GM11168 (cell line): ENCODE measurements at regions not wholly inside any gene's neighbourhood (a gene's known extent, or its start where the extent isn't known, plus 50 kb on each side); places are given as distances from the start of the nearest gene placed in this dataset.
"Not testable (repeated sequence)": the region's sequence is repeated elsewhere in the genome, so short reads cannot be mapped to it uniquely, and the experiment has no call there.

Source experiments
- in situ Hi-C: fragments of 300-500 bp; cut with MboI; formaldehyde crosslinking; loops from one replicate; pipeline ENCODE4 v1.12.0; 2022; ENCODE audit warnings: low sequenced_read_pairs; ENCODE audit not compliant: unreplicated experiment

DNA sequence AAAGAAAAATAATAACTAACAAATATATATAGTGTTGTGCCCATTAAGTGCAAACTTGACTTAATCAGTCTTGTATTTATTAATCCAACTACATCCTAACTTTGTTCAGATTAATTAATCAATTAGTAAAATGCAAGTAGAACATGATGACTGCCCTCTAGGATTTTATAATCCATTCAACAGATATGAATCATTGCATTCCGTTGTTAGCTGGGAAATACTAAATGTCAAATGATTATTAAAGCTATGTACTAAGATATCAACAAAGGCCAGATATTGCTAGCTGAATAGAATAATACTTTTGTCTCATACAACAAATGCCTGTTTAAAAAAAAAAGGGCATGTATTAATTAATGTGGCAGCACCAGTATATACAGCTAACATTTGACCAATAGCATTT is 1366.3 kb downstream of the STIM2 start:
- in situ Hi-C loops, result no loop called here

DNA sequence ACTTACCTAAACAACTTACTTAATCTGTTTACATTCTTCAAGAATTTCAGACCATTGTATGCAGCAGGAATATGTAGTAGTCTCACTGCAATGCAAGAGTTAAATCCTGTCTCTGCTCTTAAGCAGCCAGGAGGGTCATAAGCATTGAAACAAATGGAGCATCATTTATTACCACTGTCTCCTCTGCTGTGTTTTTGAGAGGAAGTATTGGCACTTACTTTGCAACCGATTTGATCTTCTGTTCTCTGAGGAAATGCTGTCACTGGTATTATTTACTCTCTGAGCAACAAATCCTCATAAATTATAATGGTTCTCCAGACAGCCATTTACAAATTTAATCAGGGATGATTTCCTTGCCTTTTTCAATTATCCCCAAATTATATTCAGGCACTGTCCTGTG is 1367.1 kb downstream of the STIM2 start:
- in situ Hi-C loops, result no loop called here

DNA sequence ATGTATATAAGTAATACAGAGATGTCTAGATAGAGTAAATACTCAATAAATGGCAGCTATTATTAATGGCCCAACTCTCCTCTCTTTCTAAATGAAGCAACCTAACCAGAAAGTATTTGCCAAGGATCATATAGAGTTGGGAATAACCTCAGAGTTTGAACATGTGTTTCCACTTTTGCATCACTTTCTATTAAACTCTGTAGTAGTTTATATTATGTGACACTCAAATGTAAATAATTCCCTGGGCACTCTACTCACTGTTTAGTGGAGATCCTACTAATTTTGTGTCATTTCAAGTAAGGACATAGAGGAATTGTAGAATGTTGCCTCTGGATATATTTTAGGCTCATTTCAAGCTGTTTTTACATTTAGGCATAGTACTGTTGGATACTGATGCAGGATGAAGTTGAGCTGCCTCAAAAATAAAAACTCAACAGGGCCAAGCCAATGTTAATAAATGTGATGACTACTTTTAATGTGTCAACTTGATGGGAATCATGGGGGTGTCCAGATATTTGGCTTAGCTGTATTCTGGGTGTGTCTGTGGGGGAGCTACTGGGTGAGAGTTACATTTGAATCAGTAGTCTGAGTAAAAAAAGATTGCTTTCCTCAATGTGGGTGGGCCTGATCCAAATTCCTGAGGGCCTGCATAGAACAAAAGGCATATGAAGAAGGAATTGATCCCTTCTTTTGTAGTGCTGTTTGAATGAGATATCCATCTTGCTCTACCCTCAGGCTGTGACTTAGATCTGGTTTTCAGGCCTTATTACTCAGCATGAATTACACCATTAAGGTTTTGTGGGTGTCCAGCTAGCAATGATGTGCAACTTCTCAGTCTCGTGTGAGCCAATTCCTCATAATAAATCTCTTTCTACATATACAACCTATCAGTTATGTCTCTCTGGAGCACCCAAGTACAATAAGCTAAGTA is 1368.2 kb downstream of the STIM2 start:
- in situ Hi-C loops, result no loop called here

DNA sequence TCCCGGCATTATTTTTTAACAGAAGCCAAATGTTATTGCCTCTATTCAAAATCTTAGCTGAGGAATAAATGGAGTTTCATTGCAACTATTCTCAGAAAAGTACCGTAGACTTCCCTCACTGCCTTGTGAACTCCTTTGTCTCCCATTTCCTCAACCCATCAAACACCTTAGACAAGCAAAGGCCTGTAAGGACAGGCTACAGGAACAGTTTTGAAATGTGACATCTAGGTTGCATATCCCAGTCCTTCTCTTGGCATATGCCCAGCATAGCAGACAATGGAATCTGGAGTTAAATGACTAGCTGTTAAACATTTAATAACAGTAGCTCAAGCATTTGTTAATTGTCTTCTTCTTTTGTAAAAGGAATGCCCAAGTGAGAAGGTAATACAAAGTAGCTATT is 1371.7 kb downstream of the STIM2 start:
- in situ Hi-C loops, result no loop called here

DNA sequence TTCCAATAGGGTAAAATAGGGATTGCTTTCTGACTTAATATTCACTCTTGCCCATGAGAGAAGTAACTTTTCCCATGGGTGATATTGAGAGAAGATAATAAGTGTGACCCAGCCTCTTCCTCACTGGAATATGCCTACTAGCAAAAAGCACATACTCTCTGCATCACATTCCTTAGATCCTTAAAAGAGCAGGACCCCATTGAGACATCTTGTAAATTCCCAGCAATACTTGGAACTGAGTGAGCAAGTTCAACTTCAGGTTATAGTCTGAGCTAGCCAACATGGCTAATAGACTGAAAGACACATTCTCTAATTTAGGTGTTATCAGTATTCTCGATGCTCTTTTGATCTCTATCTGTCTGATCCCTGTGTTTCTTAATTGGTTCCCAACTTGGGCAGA is 1372.3 kb downstream of the STIM2 start:
- in situ Hi-C loops, result no loop called here

DNA sequence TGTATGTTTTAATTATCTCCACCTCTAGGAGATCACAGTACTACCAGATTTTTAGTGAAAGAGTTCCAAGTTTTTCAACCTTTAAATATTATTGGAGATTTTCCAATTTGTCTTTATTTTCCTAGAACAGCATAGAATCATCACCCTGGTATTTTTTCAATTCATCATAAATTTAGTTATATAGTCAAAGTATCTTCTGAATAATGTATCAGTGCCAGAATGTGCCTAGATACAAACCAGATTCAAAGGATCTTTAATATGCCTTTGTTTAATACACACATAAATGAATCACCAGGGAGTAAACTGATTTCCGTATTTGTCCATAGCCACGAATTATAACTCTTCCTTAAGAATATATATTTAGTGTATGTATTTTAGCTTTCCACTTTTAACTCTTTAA is 1373.1 kb downstream of the STIM2 start:
- in situ Hi-C loops, result no loop called here

DNA sequence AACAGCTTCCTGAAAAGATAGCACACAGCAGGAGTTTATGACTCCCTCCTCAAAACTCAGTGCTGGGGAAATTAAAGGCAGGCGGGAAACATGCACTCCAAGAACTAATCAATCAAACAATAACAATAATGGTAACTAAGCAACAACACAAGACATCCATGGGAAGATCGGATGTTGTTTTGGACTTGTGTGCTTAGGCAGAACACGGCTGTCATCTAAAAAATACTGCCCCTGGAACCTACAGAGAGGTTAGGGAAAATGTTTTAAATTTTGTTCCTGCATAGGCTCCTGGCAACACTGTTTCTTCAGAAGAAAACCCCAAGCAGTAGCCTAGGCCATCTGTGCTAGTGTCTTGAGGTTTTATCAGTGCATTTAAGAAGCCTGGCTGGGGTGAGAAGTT is 1378.2 kb downstream of the STIM2 start:
- in situ Hi-C loops, result no loop called here

DNA sequence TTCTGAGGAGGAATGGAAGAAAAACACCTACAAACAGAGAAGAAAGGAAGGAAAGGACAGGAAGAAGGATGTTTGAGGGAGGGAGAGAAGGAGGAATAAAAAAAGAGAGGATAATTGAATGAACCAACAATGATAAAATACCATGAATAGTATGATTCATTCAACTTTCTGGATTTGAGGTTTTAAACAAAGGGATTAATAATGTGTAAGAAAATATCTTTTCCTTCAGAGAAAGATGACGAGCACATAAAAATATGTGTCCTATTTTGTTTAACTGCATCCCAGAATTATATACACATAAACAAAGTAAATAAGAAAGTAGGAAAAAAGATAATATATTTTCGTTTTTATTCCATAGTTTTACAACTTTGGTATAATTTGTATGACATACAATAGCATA is 1380.4 kb downstream of the STIM2 start:
- in situ Hi-C loops, result no loop called here

DNA sequence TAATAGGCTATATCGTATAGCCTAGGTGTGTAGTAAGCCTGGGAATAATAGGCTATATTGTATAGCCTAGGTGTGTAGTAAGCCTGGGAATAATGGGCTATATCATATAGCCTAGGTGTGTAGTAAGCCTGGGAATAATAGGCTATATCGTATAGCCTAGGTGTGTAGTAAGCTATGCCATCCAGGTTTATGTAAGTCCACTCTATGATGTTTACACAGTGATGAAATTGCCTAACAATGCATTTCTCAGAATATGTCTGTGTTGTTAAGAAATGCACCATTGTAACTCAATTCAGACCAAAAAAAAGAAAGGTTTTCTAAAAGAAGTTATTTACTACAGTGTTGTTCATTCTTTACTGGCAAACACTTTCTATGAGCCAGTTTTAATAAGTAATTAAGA is 1387.2 kb downstream of the STIM2 start:
- in situ Hi-C loops, result no loop called here

DNA sequence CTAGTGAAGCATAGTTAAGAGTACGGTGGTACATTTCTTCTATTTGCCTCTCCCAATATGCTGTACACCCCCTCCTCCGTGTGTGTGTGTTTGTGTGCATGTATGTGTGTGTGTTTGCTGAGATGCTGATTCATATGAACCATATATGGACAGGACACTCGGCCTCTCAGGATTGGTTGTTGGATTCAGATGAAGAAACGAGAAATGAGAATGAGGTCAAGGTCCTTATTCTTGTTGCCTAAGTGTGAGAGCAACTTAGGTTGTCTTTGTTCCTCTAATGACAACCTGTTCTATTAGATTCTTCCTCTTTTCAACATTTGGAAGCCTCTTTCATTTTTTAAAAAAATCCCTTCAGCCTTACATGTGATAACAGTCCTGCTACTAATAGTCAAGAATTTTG is 1387.6 kb downstream of the STIM2 start:
- in situ Hi-C loops, result no loop called here

DNA sequence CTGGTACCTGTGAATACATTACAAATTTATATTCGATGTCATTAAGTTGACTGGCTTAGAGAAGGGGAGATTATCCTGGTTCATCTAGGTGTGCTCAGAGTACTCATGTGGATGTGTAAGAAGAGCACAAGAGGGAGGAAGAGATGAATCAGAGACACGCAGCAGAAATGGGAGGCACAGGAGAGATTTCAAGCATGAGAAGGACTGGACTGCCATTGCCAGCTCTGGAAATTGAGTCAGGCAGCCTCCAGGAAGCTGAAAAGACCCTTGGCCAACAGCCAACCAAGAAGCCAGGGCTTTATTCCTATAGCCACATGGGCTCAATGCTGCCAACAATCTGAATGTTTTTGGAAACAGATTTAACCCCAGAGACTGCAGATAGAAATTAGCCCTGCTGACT is 1390.0 kb downstream of the STIM2 start:
- in situ Hi-C loops, result no loop called here

DNA sequence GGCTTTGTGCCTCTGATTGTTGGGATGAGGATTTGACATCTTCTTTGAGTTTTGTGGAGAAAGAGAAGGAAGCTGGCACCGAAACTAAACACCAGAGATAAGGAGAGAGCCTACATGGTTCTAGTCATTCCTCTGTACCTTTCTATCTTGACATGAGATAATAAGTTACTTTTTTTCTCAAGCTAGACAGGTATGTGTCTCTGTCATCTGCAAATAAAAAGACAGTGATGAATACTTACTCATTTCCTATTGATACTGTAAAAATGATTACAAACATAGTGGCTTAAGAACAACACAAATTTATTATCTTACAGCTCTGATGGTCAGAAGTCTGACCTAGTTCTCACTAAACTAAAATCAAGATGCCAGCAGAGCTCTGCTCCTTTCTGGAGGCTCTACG is 1391.2 kb downstream of the STIM2 start:
- in situ Hi-C loops, result no loop called here

DNA sequence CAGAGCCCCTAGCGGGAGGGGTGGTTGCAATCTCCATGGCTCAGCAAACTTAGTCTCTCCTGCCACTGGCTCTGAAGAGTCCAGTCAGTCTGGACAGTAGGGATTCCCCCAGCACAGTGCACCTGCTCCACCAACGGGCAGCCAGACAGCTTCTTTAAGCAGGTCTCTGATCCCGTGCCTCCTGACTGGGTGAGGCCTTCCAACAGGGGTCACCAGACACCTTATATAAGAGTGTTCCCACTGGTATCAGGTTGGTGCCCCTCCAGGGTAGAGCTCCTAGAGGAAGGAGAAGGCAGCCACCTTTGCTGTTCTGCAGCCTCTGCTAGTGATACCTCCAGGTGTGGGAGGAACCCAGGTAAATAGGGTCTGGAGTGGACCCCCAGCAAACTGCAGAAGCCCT is 1393.4 kb downstream of the STIM2 start:
- in situ Hi-C loops, result no loop called here

DNA sequence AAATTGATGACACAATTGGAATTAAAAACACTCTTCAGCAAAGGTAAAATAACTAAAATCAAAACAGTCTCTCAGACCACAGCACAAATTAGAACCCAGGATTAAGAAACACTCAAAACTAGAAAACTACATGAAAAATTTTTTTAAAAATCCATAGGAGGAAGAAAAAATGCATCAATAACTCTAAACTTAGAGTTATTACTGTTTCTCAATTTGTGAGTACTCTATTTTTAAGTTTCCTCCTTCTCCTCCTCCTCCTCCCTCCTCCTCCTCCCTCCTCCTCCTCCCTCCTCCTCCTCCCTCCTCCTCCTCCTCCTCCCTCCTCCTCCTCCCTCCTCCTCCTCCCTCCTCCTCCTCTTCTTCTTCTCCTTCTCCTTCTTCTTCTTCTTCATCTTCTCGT is 1395.7 kb downstream of the STIM2 start:
- in situ Hi-C loops, result no loop called here

DNA sequence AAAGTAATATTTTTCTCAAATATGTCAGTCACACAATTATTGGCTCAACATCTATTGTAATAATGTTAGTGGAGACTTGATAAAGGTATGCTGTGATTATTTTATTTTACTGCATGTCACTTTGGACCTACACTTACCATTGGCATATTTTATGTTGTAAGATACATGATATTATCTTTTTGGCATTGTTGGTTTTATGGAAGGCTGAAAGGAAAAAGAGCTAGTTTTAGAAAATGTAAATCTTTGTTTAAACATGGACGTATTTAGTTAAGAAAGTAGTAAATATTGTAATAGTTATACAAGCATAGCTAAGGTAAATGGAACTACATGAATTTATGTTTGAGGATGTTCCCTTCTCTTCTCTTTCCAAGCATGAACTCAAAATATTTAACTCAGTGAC is 1399.3 kb downstream of the STIM2 start:
- in situ Hi-C loops, result no loop called here

DNA sequence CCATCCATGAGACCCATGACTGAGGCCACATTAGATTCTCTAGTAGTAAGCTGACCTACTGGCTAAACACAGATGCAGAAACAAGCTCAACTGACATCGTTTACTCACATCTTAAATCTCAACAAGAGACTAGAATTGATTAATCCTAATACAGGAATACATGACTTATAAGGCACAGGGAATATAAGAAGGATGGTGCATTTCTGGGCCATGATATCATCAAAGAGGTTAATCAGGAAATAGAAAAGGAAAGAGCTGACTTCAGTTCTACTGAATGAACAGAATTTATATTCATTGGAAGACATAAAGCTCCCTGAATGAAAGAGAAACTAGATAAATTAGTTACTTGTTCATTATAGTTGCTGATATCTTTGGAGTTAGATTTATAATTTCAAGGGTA is 1406.5 kb downstream of the STIM2 start:
- in situ Hi-C loops, result no loop called here

DNA sequence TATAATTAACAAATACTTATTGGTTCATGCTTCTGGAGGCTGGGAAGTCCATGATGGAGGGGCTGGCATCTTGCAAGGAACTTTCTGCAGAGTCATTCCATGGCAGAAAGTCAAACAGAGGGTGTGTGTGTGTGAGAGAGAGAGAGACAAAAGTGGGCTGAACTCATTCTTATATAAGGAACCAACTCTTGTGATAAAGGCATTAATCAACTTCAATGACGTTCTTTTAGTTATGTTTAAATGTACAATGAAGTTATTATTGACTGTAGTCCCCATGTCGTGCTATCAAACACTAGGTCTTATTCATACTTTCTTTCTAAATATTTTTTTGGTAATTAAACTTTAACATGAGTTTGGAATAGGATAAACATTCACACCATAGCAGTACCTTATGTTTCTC is 1408.8 kb downstream of the STIM2 start:
- in situ Hi-C loops, result no loop called here

DNA sequence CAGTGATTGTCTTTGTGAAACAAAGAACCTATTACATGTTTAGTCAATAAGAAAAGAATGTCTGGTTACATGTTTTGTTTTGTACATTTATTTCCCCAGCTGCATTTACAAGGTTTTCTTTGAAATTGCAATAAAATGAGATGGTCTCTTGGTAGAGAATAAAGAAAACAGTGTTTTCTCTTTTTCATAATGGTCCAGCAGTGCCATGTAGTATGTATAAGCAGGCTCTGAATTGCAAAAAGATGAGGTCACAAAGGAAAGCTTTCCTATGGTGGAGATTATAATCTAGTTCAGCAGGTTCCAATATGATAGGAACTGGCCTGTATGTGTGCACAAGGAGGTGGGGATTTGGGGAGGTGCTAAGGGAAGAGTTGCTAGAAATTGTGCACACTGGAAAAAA is 1417.3 kb downstream of the STIM2 start:
- in situ Hi-C loops, result no loop called here

DNA sequence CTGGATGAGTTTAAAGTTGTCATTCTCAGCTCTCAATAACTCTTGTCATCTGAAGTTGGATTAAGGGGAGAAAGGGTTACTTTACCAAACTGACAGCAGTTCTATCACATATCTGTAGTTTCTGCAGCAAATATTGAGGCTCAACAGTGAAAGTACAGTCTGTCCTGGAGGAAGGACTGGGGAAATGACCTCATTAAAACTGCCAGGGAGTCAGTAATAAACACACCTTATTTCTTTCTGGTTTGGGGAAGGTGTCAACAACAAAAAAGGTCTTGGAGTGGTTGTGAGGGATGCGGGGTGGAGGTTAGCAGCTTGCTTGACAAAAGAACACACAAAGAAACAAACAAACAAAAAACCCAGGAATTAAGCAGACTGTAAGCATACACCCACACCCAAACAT is 1418.0 kb downstream of the STIM2 start:
- in situ Hi-C loops, result no loop called here

DNA sequence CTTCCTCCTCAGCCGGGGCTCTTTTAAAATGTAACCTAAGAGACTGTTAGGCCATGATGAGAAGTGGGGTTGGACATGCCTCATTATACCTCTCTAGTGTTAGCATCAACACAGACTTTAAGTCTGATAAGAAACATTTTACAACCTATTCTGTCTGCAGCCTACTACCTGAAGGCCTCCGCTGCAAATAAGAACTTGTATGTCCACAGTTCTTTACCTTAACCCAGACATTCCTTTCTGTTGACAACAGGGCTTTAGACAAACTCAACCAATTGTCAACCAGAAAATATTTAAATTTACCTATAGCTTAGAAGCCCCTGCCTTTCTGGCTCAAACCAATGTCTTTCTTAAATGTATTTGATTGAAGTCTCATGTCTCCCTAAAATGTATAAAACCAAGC is 1418.6 kb downstream of the STIM2 start:
- in situ Hi-C loops, result no loop called here

DNA sequence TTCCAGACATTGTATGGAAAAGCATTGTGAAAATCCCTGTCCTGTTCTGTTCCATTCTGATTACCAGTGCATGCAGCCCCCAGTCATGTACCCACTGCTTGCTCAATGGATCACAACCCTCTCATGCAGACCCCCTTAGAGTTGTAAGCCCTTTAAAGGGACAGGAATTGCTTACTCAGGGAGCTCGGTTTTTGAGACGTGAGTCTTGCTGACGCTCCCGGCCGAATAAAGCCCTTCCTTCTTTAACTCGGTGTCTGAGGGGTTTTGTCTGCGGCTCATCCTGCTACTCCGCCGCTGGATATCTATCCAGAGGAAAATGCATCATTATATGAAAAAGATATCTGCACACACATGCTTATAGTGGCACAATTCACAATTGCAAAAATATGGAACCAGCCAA is 1425.6 kb downstream of the STIM2 start:
- in situ Hi-C loops, result not testable (repeated sequence)

DNA sequence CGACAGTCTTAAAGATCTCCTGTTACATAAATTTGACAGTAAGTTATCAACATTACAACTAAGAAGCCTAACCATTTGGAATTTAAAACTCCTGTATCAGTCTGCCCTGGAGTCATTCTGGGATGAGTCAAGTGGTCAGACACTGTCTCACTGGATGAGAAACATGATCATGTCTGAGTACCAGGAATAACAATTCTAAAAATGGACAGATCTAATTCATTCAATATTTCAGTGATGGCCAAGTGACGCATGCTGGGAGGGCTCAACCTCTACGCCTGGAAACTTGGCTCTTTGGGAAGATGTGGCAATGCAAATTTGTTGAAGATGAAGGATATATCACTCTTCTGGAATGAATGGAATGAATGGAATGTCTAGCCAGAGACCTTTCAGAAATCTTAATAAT is 1427.2 kb downstream of the STIM2 start:
- in situ Hi-C loops, result no loop called here
